GM18519 (cell line): ENCODE measurements at regions not wholly inside any gene's neighbourhood (a gene's known extent, or its start where the extent isn't known, plus 50 kb on each side); places are given as distances from the start of the nearest gene placed in this dataset.

Source experiments
- ATAC-seq: cut with Tn5 transposase; IDR thresholded peaks from one replicate; pipeline ENCODE4 v1.9.1; 2021; ENCODE audit warnings: mild to moderate bottlenecking, moderate library complexity; ENCODE audit not compliant: unreplicated experiment, low FRiP score

DNA sequence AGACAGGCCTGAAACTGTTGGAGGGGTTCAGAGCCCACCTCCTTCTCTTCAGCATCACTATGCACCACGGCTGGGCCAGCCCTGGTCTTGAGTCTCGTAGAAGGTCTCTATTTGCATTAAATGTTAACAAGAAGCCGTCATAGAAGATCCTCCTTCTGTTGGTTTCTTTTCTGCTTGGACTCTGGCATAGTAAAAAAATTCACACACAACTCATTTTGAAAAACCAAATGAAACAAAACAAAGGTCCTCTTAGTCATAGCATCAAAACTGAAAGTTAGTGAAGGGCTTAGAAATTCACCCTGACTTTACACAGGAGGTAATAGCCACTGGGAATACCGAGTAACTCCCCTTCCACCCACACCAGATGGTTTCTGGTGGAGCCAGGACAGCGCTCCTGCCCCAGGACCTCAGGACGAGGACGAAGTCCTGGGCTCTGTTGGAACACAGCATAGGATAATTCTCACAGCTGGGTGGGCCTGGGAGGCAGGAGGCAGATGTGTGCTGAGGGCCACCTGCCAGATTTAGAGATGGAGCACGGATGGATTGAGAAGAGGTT is 248.4 kb upstream of the KLF6 start:
- peak; percentile 78 for ATAC-seq

DNA sequence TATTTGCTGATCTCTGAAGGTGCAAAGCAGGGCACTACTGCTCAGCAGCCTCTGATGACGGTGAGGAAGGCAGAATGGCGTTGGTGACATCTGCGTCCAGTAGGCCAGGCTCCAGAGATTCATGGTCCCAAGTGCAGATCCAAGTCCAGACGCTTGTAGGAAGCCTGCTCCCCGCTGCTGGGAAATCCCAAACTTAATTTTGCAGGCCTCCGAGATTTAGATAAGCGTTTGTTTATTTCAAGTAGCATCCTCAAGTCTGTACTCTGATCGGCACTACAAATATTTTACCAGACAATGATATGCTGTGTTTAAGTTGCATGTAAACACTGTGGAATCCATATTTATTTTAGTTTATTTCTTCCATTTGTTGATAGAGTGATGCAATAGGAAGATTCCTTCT is 244.9 kb upstream of the KLF6 start:
- no peak for ATAC-seq

DNA sequence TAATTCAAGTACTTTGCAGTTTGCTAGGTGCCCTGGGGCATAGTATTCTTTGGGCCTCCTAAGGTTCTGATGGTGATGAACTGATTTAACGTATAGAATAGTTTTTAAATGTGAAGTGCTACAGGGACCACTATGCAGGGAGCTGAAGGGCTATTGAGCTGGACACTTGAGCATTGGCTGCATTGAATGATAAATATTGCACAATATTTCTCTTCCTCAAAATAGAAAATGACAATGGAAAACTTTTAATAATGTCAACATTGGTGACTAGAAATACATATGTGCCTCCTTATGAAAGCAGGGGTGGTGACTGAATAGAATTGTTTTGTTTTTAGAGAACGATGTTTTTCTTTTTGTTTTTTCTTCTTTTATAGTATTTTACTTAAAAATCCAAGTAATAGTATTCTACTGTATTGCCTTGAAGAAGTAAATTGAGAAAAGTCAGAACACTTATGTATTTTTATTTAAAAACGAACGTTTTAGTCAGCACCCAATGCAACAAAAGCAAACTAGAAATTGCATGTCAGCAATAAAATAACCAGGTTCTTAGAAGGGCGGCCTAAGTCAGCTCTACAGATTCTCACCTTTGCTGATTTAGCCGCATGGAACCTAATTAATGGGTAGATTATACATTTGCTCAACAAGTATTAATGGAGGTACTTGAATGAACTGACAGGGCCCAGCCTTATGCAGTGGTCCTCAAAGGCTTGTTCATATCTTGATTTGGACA is 244.0 kb upstream of the KLF6 start:
- no peak for ATAC-seq

DNA sequence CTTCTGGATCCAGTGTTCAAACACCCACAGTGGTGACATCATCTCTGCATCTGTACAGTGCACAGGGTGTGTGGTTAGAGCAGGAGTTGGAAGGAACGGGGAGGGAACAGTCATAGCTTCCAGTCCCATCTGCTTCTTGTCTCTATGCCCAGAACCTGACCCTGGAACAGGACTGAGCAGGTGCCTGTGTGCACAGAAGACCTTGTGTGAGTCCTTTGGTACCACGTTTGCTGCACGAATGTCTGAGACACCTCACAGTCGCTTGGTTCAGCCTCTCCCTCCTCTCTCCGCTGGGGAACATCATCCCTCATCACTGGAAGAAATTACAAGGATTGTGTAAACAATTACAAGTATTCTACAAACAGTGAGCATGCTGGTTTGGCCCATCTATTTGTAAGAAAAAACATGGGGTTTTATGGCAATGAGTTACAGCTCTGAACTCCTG is 243.0 kb upstream of the KLF6 start:
- no peak for ATAC-seq

DNA sequence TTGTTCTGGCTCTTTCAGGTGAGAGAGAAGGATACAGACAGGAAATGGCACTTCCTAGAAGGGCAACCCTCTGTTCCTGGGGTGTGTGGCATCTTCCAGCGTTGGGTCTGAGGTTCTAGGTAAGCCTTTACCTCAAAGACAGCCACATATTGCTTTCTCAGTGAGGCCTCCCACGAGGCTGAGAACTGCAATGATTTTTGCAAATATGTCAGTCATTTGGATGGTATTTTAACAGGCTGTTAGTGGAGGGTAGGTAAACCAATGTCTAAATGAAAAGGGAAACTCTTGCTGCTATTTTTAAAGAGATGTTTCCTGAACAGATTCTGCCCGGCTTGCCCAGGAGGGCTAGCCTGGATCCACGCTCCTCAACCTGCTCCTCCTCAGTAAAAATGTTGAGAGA is 240.3 kb upstream of the KLF6 start:
- ATAC-seq, result no peak

DNA sequence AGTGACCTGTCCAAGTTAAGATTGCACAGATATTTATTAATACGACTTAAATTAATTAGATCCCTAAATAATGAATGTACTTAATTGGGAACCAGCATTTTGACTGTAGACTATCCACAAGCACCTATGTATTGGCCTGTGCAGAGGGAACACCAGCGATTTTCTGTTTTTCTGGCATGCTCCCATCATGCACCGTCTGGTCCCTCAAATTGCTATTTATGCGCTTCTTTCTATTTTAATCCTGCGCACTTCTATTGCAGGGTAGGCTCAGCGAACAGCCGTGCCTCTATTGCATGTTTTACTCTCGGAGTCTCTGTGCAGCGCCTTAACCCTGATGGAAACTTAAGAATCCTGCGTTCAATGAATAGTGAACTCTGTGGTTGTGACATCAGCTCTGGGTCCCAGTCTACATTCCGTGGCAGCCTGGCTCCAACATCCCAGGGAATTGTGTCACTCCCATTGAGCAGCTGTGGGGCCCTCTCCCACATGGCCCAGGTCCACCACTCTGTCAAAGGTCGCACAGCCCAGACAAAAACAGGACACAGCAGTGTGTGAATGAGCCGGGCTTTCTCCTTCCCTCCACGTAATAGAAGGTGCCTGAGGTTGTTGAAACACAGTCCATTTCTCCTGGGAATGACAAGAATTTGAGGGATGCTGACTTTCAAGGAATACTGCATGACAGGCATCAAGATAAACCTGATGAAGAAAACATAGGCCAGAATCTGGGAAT is 239.7 kb upstream of the KLF6 start:
- no peak for ATAC-seq

DNA sequence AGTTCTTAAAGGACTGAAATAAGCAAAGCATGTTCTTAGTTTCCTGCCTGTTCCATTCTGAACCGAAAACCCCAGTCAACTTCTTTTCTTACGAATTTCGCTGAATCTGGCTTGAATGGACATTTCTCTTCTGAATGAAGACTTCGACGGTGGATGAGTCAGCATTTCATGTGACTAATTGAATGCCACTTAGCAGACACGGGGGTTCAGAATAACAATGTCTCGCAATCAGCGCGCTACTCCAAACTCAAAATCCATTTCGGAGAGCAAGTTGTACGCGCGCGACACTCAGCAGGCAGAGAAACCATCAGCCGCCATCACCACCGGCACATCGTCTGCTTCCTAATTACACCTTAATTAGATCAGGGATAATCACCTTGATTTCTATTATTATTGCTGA is 239.0 kb upstream of the KLF6 start:
- no peak for ATAC-seq

DNA sequence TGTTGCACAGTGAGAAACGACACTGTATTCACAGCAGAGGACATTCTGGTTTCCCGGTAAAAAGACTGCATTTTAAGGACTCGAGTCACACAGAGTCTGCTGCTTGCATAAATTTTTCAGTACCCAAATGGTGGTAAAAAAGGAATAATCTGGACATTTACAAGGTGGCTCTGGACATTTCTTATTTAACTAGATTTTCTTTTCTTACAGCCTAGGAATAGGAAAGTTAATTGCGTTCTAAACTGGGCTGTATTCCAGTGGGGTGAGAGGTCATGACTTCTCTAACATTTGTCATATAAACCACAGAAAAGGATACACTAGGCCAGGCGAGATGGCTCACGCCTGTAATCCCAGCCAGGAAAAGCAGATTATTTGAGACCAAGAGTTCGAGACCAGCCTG is 237.5 kb upstream of the KLF6 start:
- no peak for ATAC-seq

DNA sequence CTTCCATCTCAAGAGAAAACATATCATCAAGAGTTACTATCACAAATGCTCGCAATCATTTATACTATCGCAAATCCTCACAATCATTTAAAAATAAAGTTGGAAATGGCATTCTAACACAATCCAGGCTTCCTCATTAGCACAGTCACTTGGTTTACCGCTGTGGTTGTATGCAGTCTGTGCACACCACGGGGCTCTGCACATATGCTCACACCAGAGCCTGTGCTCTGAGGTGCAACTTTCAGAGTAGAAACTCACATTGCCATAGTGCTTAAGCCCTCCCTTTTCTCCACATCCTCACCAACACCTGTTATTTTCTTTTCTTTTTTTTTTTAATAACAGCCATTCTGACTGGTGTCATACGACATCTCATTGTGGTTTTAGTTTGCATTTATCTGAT is 235.6 kb upstream of the KLF6 start:
- no peak for ATAC-seq

DNA sequence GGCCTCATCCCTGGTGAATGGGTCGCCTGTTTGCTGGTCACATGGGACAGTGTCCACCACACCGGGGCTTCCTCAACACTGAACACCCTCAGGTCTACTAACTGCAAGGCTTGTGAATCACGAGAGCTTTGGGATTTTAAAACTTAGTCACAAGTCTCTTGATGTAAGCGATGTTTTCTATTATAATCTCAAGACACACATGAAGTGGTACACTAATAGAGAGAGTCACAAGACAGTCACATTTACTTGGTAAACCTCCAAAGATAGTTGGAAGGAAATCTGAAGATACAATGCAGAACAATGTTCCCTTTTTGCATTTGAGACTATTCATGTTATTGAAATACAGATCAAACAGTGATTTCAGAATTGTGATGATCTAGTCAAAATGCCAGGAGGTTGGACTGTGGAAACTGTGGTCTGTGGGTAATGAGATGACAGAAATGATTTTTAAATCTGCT is 233.1 kb upstream of the KLF6 start:
- no peak for ATAC-seq

DNA sequence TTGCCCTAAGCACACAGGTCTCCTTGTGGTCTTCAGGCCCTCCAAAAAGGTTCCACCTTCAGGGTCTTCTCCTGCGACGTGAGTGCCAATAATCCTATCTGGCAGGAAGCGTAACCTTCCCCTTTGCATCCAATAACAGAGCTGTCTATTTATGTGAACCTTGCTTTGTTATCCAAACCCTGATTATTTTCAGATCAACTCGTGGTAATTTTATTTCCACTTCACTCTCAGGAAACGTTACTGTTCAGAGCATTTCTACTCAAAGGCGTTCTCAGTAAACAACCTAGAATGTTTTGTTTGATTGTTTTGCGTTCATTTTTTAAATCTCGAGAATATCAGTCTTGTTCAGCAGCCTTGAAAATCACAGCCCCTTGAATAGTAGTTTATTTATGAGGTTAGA is 232.3 kb upstream of the KLF6 start:
- ATAC-seq, result no peak

DNA sequence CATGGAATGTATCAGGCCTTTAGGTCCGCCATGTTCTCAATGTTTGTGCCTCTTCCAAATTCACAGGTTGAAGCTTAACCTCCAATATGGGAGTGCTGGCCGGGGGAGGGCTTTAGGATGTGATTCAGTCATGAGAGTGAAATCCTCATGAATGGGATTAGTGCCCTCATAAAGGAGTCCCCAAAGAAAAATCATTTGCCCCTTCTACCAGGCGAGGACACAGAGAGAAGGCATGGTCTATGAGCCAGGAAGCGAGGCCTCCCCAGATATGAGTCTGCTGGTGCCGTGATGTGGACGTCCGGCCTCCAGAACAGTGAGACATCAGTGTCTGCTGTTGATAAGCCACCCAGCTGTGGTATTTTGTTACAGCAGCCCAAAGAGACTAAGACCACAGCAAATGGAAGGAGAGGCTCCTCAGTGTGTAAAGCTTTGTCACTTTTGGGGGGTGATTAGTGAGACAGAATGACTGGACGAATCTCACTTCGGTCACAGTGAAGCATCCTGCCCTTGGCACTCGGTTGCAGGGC is 231.3 kb upstream of the KLF6 start:
- no peak for ATAC-seq

DNA sequence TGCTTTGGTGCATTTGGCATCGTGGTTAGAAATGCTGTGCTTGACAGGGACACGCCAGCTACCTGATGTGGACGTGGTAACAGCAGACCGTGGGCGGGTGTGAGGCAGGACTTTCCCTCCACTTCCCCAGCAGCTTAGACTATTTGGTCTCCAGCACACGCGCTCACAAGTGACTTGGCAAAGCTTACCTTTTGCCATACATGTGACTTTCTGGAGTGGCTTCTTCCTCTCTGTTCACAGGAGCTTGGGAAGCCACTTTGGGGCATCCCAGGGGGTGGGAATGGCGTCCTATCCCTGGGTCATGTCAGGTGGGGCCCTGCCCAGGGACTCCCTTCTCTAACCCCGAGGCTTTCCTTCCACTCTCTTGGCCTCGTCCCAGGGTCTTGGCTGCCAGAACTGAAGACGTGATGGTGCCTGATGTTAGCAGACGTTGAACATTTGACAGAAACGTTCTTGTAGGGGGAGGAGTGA is 228.7 kb upstream of the KLF6 start:
- no peak for ATAC-seq

DNA sequence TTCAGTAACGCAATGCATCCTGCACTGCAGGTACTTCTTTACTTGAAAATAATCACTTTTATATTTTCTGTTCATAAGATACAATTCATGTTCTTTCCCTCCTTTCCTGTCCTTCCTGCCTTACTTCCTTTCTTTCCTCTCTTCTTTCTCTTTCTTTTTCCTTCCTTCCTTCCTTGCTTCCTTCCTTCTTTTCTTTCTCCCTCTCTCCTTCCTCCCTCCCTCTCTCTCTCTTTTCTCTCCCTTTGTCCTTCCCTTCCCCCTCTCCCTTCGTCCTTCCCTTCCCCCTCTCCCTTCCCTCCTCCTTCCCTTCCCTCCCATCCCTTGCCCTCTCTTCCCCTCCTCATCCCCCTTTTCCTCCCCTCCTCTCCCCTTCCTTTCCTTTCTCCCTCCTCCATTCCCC is 227.8 kb upstream of the KLF6 start:
- no peak for ATAC-seq

DNA sequence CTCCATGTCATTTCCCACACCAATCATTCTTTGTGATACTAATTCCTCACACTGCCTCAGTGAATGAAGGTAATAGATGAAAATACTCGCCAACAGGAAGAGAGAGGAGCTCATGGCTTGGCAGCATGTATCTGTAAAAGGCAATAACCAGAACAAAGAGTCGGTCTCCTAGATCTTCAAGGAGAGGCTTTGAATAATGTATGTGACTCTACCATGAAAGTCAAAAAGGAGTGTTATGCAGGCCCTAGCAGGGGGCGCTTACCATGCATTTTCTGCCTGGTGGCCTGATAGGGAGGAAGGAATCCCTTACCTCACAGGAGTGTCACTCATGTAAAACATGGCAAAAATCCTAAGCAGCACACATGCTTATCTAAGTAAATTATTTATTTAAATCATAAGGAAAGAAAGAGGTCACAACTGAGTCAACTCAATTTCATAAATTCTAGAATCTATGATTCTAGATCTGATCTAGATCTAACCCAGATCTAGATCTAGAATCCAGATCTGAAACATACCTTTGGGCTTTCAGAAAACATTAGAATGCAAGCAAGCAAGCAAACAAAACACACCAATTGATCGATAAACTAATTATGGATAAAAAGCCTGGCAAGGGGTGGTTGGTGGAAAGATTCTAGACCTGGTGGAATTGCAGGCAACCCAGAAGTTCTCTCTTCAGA is 226.3 kb upstream of the KLF6 start:
- ATAC-seq, result no peak

DNA sequence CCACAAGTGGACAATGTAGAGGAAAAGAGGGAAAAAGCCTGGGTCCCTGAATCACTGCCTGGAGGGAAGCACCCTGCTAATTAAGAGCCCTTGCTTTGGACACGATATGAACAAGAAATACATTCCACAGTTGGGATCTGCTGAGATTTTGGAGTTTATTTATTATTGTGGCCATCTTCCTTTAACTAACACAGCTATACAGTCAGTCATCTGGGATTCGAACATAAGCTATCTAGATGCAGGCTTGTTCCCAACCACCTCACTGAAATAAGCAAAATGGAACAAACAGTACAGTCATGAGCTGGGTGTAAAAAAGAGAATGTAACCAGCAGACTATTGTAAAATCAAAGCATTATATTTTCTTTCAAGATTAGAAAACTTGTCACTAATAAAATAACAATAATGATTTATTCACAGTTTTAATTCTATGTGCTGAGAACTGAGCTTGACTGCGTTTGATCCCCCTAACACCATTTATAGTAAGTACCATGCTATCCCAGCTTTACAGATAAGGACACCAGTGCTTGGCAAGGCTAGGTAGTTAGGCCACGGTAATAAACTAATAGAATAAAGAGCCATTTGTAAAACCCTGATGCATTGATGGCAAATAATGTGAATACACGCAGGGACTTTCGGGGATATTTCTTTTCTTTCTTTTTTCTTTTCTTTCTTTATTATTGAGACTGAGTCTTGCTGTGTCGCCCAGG is 223.8 kb upstream of the KLF6 start:
- no peak for ATAC-seq

DNA sequence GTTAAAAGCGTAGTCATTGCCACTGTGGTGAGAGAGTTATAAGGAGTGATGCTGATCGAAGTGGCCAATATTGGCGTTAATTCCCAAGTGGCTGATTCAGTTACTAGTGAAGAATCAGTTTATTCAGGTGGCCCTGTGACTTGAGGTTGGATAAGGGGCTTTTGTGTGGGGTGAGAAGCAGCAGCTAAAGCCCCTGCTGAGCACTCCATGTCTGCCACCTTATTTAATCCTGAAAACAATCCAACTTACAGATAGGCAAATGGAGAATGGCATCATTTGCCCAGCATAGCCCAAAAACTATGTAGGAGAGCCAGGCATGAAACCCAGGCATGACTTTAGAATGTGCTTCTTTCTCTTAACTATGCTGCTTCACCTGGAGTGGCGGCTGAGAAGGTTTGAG is 222.8 kb upstream of the KLF6 start:
- no peak for ATAC-seq

DNA sequence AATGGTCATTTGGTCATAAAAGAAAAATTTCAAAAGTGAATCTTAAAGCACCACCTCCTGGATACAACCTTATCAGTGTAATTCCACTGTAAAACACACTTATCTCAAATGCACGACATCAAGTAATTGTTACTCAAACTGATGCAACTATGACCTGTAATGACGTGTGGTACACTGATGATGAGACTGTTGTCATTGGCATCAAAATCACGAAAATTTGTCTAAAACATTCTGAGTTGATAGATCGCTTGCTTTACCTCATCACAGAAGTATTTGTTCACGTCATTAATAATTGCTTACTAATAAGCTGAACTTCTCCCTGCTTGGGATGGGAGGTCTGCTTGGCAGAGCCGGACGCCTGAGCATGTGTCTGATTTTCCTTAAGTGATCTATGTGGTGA is 221.8 kb upstream of the KLF6 start:
- ATAC-seq, result no peak

DNA sequence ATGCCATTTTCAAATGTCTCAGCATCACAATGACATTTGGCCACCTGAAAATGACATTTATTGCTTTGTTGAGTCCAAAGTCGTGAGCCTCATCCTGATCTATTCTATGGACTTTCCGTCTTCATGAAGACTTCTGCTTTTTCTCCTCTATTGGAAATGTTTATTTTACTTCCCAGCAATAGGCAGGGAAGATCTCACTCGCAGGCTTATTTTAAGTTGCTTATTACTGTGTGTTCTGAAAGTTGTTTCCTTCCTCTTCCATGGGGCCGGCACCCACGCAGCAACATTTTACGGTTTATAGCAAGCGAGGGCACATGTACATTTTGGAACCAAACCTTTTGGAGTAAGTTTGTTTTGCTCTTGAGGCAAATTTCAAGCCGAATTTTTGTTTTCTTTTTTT is 221.0 kb upstream of the KLF6 start:
- ATAC-seq, result no peak

DNA sequence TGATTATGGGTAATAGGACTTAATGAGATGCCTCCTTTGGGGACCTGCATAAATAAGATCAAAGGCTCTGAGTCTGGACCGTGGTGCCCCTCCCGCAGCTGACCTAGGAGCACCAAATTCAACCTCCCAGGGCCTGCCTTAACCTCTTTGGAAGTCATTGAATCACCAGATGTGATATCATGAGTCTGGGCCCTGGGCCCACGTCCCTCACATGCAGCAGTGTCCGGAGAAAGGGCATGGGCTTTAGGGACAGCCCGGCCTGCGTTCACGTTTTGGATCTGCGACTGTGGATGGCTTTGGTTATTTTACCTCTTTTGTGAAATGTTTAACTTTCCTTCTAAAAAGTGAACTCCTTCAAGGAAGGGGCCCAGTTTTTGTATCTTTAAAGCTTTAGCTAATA is 220.0 kb upstream of the KLF6 start:
- no peak for ATAC-seq
